Endodermal cell (in vitro differentiated cells): ENCODE measurements at regions not wholly inside any gene's neighbourhood (a gene's known extent, or its start where the extent isn't known, plus 50 kb on each side); places are given as distances from the start of the nearest gene placed in this dataset.
"Not testable (repeated sequence)": the region's sequence is repeated elsewhere in the genome, so short reads cannot be mapped to it uniquely, and the experiment has no call there.

Source experiments
- DNase-seq: peaks from one replicate; pipeline ENCODE4 v3.0.0-alpha.2; 2017
- H3K27ac ChIP-seq: 2 replicates; pipeline ENCODE4 v1.5.1; 2013; ENCODE audit warnings: mild to moderate bottlenecking, low read depth, low read length, moderate library complexity
- H3K27me3 ChIP-seq: 2 replicates; pipeline ENCODE4 v1.6.1; 2013; ENCODE audit warnings: mild to moderate bottlenecking, low read length, moderate library complexity; ENCODE audit not compliant: insufficient read depth, control insufficient read depth, poor library complexity, severe bottlenecking
- H3K36me3 ChIP-seq: 2 replicates; pipeline ENCODE4 v1.7.0; 2013; ENCODE audit warnings: mild to moderate bottlenecking, low read length, moderate library complexity; ENCODE audit not compliant: control insufficient read depth, insufficient read depth
- H3K4me1 ChIP-seq: one replicate; pipeline ENCODE4 v1.7.0; 2013; ENCODE audit warnings: low read length; ENCODE audit not compliant: control insufficient read depth, insufficient read depth
- H3K4me3 ChIP-seq: 2 replicates; pipeline ENCODE4 v1.5.1; 2013; ENCODE audit warnings: mild to moderate bottlenecking, low read length, moderate library complexity
- H3K9ac ChIP-seq: 2 replicates; pipeline ENCODE4 v1.6.1; 2013; ENCODE audit warnings: mild to moderate bottlenecking, low read length, moderate library complexity; ENCODE audit not compliant: poor library complexity, severe bottlenecking; ENCODE audit errors: extremely low read depth
- H3K9me3 ChIP-seq: 2 replicates; pipeline ENCODE4 v1.6.1; 2013; ENCODE audit warnings: mild to moderate bottlenecking, low read length, moderate library complexity; ENCODE audit not compliant: control insufficient read depth
- H3K27ac Mint-ChIP-seq: 2 replicates; pipeline ENCODE4 v1.8.0; 2020; ENCODE audit warnings: mixed read lengths
- H3K27me3 Mint-ChIP-seq: 2 replicates; pipeline ENCODE4 v1.8.0; 2021; ENCODE audit warnings: mild to moderate bottlenecking, mixed read lengths; ENCODE audit not compliant: insufficient read depth
- H3K36me3 Mint-ChIP-seq: 2 replicates; pipeline ENCODE4 v1.8.0; 2020; ENCODE audit warnings: low read depth, mixed read lengths
- H3K4me1 Mint-ChIP-seq: 2 replicates; pipeline ENCODE4 v1.8.0; 2020; ENCODE audit warnings: mixed read lengths
- H3K4me3 Mint-ChIP-seq: 2 replicates; pipeline ENCODE4 v1.8.0; 2020; ENCODE audit warnings: mild to moderate bottlenecking, moderate library complexity, mixed read lengths
- H3K9me3 Mint-ChIP-seq: 2 replicates; pipeline ENCODE4 v1.8.0; 2020; ENCODE audit warnings: mild to moderate bottlenecking, mixed read lengths
- WGBS, 2 experiments: methylation state at CpG; one replicate each; pipeline versions ENCODE4 v1.1.5 to v1.1.7; 2013; ENCODE audit warnings: missing lambda C conversion rate in 2 of 2, mixed read lengths in 1 of 2; ENCODE audit not compliant: insufficient coverage in 1 of 2, insufficient read length in 1 of 2; 5-methylcytosine and 5-hydroxymethylcytosine counted together
- TF ChIP-seq, protein P1 (sequence below): fragments of 200-600 bp; sonication (generic); conservative IDR thresholded peaks from 2 replicates; pipeline ENCODE4 v1.5.0; 2021; ENCODE audit warnings: antibody characterized with exemption, mild to moderate bottlenecking

DNA sequence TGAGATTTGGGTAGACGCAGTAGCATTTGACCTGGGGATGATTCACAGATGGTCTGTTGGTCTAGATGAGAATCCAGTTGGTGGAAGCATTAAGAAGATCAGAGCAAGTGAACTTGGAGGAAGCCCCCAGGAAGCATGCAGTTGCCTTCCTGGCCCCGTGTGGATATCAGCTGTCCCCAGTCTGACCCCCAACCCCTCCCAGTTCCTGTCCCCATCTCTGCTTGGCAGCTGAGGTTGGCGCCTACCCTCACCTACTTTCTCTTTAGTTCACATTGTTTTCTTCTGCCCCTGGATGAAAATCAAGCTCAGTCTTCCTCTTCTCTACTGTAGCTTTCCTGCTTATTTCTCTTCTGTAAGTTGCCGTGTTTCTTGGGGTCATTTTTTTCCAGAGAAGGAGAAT is 227.9 kb downstream of the GATA3 start:
- no peaks in the 10 kb centered on the region for H3K36me3 Mint-ChIP-seq
- WGBS, 2 experiments, result 87 to 89% methylated on average over 3 to 4 of the region's 4 CpGs
- no peak for DNase-seq
- Histone ChIP-seq H3K36me3 (no peaks in the 10 kb centered on the region), H3K9ac (no peak overlapping the region), H3K9me3 (no peaks in the 10 kb centered on the region), H3K4me3 (no peak overlapping the region), H3K27me3 (no peaks in the 10 kb centered on the region), H3K27ac (no peak overlapping the region), H3K4me1 (no peaks in the 10 kb centered on the region)
- H3K4me3 Mint-ChIP-seq, result no peak overlapping the region
- peaks cover 13% of the 10 kb centered on the region for H3K4me1 Mint-ChIP-seq
- H3K9me3 Mint-ChIP-seq, result no peaks in the 10 kb centered on the region
- TF ChIP-seq, protein P1, sequence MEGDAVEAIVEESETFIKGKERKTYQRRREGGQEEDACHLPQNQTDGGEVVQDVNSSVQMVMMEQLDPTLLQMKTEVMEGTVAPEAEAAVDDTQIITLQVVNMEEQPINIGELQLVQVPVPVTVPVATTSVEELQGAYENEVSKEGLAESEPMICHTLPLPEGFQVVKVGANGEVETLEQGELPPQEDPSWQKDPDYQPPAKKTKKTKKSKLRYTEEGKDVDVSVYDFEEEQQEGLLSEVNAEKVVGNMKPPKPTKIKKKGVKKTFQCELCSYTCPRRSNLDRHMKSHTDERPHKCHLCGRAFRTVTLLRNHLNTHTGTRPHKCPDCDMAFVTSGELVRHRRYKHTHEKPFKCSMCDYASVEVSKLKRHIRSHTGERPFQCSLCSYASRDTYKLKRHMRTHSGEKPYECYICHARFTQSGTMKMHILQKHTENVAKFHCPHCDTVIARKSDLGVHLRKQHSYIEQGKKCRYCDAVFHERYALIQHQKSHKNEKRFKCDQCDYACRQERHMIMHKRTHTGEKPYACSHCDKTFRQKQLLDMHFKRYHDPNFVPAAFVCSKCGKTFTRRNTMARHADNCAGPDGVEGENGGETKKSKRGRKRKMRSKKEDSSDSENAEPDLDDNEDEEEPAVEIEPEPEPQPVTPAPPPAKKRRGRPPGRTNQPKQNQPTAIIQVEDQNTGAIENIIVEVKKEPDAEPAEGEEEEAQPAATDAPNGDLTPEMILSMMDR, result no peak
- peaks cover 8% of the 10 kb centered on the region for H3K27me3 Mint-ChIP-seq
- H3K27ac Mint-ChIP-seq, result no peak overlapping the region

DNA sequence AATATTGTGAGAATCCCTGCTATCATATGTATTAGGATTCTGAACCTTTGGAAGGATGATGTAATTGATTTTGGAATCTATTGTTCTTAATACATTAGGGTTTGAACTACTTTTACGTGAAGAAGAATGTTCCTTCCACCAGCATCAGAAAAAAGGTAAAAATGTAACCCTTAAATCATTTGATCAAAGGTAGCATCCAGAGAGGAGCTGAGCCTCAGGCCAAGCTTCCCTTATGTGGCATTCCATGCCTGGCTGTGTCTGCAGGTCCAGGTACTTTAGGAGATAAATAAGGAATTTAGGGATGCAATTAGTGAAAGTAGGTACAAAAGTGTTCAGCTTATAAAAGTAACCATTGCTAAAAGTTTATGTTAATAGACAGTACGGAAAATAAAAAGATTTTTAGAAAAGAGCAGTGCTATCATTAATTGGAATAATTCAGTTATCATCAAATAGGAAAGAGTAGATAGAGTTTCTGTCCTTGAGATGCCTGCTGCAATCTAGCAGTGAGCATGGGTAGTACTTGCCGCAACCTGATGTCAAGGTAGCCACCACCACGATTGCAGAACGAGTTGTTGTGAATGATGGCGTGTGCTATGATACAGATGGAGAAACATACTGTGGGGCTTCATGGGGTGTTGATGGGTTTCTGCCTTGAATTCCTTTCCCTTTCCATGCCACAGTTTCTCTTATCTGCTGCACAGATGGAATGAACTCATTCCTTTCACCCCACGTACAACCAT is 228.8 kb downstream of the GATA3 start:
- Mint-ChIP-seq H3K4me1 (peaks cover 18% of the 10 kb centered on the region), H3K9me3 (no peaks in the 10 kb centered on the region), H3K4me3 (no peak overlapping the region), H3K27me3 (peaks cover 6% of the 10 kb centered on the region), H3K36me3 (no peaks in the 10 kb centered on the region), H3K27ac (no peak overlapping the region)
- WGBS, 2 experiments, result 95 to 96% methylated on average over 4 to 7 of the region's 7 CpGs
- H3K4me3 ChIP-seq, result no peak overlapping the region
- no peak overlapping the region for H3K27ac ChIP-seq
- DNase-seq, result no peak
- TF ChIP-seq, protein P1, result no peak
- no peaks in the 10 kb centered on the region for H3K9me3 ChIP-seq
- H3K4me1 ChIP-seq, result no peaks in the 10 kb centered on the region
- no peak overlapping the region for H3K9ac ChIP-seq
- no peaks in the 10 kb centered on the region for H3K27me3 ChIP-seq
- no peaks in the 10 kb centered on the region for H3K36me3 ChIP-seq

DNA sequence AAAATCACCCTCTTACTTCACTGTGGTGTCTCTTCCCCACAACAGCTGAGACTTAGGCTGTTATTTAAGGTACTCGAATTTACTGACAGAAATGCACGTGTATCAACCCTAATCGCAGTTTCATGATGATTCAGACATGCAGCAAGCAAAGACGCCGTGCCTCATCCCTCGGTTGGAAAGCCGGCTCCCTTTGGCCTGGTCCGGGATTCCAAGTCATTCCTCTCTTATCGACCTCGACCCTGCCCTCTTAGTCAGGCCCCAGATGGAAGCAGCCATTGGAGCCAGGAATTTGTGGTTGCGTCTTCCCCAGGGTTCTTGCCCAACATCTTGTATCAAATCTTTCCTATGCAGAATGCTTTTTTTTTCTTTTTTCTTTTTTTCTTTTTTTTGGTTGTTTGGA is 229.5 kb downstream of the GATA3 start:
- H3K27me3 ChIP-seq, result no peaks in the 10 kb centered on the region
- H3K4me3 ChIP-seq, result no peak overlapping the region
- H3K4me3 Mint-ChIP-seq, result no peak overlapping the region
- no peaks in the 10 kb centered on the region for H3K36me3 ChIP-seq
- peaks cover 22% of the 10 kb centered on the region for H3K4me1 Mint-ChIP-seq
- no peaks in the 10 kb centered on the region for H3K9me3 ChIP-seq
- TF ChIP-seq, protein P1, result no peak
- no peaks in the 10 kb centered on the region for H3K9me3 Mint-ChIP-seq
- no peak overlapping the region for H3K27ac Mint-ChIP-seq
- H3K27ac ChIP-seq, result no peak overlapping the region
- DNase-seq, result no peak
- peaks cover 6% of the 10 kb centered on the region for H3K27me3 Mint-ChIP-seq
- 93 to 95% methylated on average over 10 to 11 of the region's 11 CpGs for WGBS, 2 experiments
- no peak overlapping the region for H3K9ac ChIP-seq
- no peaks in the 10 kb centered on the region for H3K4me1 ChIP-seq
- no peaks in the 10 kb centered on the region for H3K36me3 Mint-ChIP-seq

DNA sequence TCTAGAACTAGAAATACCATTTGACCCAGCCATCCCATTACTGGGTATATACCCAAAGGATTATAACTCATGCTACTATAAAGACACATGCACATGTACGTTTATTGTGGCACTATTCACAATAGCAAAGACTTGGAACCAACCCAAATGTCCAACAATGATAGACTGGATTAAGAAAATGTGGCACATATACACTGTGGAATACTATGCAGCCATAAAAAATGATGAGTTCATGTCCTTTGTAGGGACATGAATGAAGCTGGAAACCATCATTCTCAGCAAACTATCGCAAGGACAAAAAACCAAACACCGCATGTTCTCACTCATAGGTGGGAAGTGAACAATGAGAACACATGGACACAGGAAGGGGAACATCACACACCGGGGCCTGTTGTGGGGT is 231.5 kb downstream of the GATA3 start:
- not testable (repeated sequence) for DNase-seq, H3K4me3 Mint-ChIP-seq, H3K27me3 ChIP-seq, H3K36me3 ChIP-seq, H3K9me3 Mint-ChIP-seq, H3K27ac Mint-ChIP-seq, H3K27me3 Mint-ChIP-seq, H3K27ac ChIP-seq, H3K9me3 ChIP-seq, H3K9ac ChIP-seq, H3K36me3 Mint-ChIP-seq, H3K4me1 ChIP-seq, H3K4me3 ChIP-seq
- peaks cover 41% of the 10 kb centered on the region for H3K4me1 Mint-ChIP-seq
- no CpG with 5 or more reads among the region's 4 CpGs for WGBS, 2 experiments
